ENCODE measurements at regions not wholly inside any gene's neighbourhood (a gene's known extent, or its start where the extent isn't known, plus 50 kb on each side); places are given as distances from the start of the nearest gene placed in this dataset.

DNA sequence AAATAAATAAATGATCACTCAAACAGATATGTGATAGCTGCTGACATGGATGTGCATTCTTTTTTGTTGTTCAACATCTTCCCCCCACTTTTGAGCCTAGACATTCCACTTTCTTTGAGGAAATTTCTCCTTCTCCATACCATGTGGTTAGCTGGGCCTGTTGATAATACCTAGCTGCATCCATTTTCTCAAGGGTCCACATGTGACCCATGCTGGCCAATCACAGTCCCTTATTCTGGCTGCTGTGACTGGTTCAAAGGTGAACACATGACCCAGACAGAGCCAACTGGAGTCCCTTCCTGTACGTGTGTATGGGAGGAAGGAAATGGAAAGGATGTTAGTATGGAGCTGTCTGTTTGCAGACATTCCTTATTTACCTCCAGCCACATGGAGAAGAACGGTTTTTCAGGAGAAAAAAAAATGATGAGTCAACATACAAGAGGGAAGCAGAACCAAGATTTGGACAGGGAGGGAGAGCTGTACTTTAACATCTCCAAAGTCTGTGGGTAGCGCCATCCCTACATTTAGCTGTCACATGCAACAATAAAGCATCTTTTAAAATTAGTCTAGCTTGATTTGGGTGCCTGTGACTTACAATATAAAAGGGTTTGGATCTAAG lies 391.7 kb upstream of the TBX3 start:
- no peak for DNase-seq (ENCODE audit: low spot score)

DNA sequence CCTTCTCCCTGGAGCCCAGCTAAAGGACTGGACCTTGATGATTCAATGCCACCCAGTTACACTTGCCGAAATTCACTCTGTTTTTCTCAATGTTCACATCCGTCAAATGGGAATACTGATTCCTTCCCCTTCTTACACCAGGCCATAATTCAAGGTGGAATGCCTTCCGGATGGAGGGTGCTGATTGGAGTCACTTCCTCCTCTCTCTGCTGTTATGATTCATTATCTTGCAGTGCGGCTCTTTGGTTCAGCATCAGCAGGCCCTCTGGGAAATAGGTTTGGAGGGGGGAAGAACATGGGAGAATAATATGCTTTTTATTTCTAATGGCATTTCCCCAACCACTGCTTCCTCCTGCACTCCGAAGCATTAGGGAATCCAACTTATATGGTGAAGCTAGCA lies 390.6 kb upstream of the TBX3 start:
- no peak for DNase-seq (ENCODE audit: low spot score)

DNA sequence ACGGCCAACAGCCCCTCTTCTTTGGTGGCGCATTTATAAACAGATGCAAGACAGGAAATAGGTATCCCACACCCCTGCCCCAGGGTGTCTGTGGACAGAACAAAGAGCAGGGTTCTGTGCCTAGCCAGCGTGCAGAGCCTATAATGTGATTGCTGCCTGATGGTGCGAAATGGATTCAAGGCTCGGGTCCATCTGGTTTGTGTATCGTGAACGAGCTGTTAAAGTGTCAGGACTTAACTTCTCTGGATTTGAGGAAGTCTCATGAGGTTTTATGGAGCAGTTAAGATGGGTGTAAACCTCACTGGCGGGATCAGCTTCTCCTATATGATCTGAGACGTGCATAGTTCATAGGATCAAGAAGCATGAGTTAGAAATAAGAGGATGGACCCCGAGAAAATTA lies 388.7 kb upstream of the TBX3 start:
- no peak for DNase-seq (ENCODE audit: low spot score)

DNA sequence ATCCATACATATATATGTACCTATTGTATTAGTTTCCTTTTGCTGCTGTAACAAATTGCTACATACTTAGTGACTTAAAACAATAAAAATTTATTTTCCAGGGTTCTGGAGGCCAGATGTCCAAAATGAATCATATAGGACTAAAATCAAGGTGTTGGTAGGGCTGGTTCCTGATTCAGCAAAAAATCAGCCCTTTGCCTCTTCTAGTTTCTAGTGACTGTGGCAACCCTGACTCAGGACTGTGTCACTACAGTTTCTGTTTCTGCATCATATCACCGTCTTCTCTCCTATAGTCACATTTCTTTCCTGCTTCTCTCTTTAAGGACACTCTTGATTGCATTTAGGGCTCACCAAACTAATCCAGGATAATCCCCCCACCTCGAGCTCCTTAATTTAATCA lies 386.3 kb upstream of the TBX3 start:
- DNase-seq (ENCODE audit: low spot score), result peak; percentile 38

DNA sequence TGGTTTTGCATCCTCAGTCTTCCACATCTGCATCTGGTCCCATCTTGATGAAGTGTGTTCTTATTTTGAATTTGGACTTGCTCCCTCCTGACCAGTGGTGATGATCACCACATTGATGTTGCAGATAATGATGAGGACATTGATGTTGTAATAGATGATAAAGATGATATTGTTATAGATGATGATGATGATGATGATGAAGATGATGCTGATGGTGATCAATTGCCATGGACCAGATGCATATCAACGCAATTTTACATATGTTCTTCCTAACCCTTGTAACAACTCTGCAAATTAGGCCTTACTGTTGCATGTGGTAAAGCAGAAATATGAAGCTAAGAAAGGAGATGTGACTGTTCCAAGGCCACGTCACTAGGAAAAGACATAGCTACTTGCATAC lies 380.3 kb upstream of the TBX3 start:
- no peak for DNase-seq (ENCODE audit: low spot score)

DNA sequence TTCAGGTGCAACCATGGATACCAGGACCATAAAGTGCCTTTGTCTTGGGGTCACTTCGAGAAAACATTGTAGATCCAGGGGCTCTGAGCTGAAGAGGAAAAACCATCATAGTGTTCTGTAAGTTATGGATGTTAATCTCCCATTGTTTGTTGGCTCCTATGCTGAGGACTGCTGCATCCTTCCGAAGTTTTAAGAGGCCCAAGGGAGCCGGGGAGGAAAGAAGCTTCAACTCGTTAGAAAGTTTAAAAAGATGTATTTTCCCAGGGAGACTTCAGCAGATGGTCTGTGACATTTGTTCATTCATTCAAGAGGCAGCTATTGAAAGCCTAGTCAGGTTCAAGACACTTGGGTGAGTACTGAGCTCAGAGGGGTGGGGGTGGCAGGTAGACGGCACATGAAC lies 378.8 kb upstream of the TBX3 start:
- no peak for DNase-seq (ENCODE audit: low spot score)

DNA sequence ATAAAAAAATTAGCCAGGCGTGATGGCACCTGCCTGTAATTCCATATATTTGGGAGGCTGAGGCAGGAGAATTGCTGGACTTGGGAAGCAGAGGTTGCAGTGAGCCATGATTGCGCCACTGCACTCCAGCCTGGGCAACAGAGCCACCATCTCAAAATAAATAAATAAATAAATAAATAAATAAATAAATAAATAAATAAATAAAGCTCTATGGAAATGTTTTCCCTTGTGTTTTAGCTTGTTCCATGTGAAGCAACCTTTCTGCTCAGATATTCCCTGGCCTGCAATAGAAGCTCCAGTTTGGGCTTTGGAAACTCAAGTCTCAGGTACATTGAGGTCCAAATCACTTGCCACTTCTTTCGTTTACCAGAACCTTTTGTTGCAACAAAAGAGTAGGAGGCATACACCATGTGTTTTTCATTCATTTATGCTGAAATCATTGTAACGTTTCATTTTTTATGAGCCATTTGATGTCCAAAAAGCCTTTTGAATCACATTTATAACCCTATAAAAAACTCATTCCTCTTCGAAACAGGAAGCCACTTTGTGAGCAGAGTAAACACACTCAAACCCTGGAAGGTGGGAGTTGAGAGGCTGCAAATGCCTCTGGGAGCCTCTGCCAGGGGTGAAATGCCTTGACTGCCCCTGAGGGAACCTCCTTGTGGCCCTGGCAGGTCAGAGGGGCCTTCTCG lies 376.6 kb upstream of the TBX3 start:
- DNase-seq (ENCODE audit: low spot score), result no peak

DNA sequence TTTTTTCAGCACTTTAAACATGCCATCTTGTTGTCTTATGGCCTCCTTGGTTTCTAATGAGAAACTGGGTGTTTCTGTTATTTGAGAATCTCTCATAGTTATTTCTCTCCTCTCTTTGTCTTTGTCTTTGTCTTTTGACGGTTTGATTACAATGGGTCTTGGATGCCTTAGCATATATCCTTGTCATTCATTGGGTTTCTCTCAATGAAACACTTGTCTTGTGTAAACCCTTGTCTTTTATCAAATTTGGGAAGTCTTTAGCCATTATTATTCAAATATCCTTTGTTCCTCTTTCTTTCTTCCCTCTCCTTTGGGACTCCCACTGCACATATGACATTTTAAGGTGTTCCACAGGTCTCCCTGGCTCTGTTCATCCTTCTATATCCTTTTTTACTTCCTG lies 373.5 kb upstream of the TBX3 start:
- no peak for DNase-seq (ENCODE audit: low spot score)

DNA sequence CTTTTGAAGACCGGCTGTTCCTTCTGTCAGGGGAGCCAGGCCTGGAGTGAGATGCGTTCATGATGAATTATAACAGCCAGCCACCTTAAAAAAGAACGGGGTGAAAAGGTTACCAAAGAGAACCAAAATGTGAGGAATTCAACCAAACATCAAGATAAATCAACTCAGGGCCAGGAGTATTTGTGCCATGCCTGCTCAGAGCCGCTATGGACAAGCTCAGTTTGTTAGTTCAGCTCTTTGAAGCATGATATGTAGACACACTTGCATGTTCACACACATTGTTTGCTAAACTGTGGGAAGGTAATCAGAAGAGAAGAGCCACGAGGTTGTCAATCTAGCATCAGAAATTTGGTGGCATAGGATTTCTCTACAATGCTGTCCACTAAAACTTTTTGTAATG lies 367.4 kb upstream of the TBX3 start:
- no peak for DNase-seq (ENCODE audit: low spot score)

DNA sequence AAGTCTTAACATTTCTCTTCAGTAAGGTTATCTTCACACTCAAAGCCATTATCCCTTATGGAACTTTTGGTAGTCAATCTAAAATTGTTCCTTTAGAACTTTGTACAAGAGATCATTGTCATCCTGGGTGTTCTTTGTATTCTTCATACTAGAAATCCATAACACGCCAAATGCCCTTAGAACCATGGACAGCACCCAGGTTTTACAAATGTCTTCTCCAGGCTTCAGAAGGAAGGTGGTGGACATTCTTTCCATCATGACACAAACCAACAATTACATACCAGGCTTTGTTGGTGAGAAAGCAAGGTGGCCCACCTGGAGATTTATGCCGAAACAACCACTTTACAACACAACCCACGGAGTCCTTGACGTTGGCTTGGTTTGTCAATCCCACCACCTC lies 365.6 kb upstream of the TBX3 start:
- no peak for DNase-seq (ENCODE audit: low spot score)

DNA sequence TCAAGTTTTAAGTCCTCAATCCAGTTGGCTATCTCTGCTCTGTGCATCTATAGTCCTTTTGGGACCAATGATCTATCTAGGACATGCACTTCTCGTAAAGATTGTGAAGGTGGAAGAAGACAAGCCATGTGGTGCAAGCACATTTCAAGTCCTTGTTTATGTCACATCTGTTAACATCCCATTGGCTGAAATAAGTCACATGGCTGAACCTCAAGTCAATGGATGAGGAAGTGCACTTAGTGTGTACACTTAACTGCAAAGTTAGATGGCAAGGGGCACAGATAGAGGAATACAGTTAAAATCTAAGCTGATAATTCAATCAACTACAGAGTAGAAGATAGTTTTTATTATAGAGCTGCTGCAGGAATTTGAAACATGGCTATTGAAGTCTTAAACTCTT lies 362.8 kb upstream of the TBX3 start:
- no peak for DNase-seq (ENCODE audit: low spot score)

DNA sequence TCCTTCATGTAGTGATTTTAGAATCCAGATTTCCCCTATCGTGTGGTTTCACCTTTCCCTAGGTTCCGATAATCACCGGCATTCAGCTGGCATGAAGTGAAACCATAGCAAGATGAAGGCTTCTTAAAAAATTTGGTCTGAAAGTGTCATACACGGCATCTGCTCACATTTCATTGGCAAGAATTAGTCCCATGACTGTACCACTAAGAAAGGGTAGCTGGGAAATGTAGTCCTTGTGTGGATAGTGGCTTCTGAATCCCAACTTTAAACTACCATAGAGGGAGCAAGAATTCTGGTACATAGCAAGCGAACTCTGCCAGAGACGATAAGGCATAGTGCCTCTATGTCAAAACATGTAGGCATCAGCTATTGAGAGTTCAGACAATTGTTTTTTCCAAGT lies 360.1 kb upstream of the TBX3 start:
- no peak for DNase-seq (ENCODE audit: low spot score)

DNA sequence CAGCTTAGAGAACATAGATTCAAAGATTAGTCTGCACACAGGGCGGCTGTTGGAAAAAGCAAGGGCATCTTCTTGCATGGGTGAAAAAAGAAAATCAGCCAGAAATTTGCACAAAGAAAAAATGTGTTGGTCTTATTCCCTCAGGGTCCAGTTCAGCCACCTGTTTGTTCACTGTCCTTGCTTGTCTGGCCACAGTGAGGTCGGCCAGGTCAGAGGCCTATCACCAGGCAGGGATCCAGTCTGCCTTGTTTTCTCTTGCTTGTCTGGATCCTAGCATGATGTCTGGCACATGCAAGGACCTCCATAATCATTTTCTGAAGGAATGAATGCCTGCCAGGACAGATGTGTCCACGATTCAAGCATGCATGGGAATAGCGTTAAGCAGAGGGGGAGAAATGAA lies 359.1 kb upstream of the TBX3 start:
- no peak for DNase-seq (ENCODE audit: low spot score)

DNA sequence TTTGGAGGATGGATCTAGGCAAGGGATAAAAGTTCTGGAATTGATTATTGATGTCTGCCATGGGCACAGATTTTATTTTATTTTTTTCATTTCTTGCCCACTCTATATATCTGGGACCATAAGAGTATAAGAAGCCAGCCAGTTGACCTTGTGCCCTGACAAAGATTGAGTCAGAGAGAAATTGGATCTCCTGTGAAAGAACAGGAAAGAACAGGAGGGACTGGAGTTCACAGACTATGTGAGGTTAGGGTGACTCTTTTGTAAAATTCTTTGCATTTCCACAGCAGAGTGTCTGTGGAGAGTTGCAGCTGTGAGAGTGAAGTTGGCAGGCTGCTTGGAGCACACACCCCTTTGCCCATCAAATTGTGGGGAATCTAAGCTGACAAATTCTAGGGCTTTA lies 358.4 kb upstream of the TBX3 start:
- DNase-seq (ENCODE audit: low spot score), result no peak

DNA sequence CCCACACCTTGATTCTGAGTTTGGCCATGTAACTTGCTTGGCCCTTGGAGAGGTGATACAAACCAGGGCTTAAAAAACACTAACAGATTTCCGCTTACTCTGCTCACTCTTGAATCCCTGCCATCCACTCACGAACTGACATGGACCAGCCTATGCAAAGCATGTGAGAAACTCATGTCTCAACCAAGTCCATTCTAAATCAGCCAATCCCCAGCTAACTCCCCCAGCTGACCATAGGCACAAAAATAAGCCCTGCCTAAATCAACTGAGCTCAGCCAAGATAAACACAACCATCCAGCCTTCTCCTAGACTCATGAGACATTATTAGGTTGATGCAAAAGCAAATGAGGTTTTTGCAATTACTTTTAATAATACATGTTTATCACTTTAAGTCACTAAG lies 353.9 kb upstream of the TBX3 start:
- DNase-seq (ENCODE audit: low spot score), result no peak

DNA sequence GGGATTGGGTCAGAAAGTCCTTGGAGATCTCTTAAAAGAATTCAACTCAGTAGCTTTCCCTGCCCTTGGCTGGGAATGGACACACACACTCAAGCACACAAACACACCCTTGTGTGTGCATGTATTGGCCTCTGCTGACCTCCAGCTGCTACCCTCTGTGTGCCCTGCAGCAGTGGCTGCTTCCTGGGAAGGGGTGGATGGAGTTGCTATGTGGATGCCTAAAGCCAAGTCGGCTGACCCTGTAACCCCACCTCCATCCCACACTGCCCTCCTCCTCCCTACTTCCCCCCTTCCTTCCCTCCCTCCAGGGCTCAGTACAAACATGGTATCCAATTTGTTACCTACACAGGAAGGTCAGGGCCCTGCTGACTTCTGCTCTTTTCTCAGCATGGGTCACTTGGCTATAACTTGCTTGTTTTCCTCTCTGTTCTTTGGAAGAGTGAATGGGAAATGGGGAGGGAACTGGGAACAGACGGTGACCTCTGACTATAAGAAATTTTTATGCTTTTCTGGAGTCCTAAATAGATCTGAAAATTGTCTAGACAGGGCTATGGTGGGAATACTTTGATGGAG lies 351.6 kb upstream of the TBX3 start:
- DNase-seq (ENCODE audit: low spot score), result no peak

DNA sequence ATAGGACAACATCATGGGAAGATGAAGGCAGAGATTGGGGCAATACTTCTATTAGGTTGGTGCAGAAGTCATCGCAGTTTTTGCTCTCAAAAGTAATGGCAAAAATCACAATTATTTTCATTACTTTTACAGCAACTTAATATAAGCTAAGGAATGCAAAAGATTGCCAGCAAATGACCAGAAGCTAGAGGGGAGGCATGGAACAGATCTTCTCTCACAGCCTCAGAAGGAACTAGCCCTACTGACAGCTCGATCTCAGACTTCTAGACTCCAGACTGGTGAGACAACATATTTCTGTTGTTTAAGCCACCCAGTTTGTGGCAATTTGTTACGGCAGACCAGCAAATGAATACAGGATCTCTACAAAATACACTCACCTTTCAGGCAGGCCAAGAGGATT lies 348.5 kb upstream of the TBX3 start:
- DNase-seq (ENCODE audit: low spot score), result no peak

DNA sequence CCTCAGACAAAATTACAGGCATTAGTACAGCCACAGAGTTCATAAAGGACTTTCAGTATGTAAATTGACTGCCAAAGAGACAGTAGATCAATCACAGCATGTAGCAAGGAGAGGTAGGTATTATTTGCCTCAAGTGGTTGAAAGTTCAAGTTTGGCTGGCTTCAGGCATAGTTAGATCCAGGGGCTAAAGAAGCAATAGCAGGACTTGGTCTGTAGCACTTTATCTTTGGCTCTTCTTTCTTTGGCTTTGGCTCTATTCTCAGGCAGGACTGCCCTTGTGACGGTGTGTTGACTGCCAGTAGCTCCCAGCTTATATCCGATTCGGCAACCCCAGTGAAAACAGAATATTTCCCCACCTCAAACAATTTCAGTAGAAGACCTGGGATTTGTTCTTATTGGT lies 346.0 kb upstream of the TBX3 start:
- DNase-seq (ENCODE audit: low spot score), result no peak

DNA sequence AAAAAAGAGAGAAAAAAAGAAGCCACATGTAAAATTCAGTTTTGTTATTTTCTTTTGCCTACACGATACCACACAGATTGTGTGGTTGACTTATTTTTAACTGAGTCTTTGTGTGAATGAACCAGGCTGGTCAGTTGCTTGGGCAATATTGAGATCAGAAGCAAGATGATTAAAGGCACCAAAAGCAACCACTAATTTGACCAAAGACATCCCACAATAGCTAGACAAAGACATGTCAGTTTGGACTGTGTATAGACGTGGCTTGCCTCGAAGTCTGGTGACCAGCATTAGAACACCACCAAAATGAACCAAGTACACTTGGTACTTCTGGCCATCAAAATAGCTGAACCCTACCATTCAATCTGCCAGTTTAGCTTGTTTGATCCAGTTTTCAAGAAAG lies 340.6 kb upstream of the TBX3 start:
- no peak for DNase-seq (ENCODE audit: low spot score)

DNA sequence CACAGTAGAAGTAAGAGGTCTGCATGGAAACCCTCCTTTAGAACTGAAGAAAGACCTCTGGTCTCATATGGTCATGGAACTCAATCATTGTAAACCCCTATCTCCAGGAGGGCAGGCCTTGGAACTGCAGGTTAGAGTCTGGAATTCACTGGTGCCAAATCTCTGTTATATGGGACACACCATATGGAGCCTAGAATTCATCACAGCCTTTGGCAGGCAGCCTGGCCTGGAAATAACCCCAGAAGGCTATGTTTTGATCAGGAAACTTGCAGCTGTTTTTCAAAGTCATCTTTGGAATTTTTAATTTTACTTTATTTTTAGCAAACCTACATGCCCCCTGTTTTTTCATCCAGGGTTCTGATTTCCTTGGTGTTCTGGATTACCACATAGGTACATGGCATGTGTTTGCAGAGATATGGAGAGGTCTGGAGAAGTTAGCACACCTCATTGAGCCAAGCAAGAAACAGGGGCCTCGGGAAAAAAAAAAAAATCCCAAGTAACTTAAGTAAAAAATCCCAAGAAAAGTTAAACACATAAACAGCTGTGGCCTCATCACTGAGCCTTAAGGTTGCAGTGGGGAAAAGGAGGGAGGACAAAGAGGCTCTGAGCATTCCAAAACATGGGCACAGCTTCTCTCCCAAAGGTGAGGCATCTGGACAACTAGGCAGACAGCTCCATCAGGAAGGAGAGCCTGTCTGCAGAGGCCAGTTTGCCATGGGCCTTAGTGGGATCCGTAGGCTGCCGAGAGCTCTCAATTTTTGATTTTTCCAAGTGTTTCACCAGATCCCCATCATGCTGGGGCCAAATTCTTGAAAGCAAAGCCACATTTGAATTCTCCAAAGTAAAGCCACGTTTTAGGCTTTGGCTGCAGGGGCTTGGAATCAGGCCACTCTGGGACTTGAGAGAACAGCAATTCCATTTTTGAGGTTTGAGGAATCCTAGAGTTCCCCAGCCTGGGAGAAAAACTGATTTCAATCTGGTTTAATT lies 339.6 kb upstream of the TBX3 start:
- no peak for DNase-seq (ENCODE audit: low spot score)

DNA sequence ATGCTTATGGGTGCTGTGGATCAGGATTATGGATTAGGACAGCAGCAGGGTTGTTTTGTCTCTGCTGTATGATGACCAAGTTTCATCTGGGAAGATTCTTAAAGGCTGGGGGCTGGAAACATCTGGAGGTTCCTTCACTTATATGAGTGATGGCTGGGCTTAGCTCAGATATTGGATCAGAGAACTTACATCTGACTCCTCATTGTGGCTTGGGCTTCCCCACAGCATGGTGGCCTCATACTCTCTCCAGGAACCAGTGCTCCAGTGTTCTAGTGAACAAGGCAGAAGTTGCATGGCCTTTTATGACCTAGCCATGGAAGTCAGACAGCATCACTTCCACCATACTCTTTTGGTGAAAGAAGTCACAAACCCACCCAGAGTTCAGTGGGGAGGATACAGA lies 336.1 kb upstream of the TBX3 start:
- no peak for DNase-seq (ENCODE audit: low spot score)

DNA sequence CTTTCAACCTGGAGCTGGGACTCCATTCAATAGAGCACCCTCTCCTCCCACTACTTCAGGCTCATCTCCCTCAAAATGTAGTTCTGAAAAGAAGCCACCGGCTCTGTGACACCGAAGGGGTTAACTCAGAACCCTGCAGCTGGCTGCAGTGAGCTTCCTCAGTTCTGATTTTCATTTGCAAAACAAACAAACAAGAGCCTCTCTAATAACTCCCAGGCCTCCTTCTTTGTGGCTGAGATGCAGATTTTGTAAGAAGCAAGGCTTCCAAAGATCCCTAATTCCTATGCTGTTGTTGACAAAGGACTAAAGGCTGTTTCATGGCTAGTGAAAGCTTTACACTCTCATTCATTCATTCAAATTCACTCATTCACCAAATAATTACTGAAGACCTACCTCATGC lies 333.4 kb upstream of the TBX3 start:
- no peak for DNase-seq (ENCODE audit: low spot score)
